GM18873 (cell line): ENCODE measurements at regions not wholly inside any gene's neighbourhood (a gene's known extent, or its start where the extent isn't known, plus 50 kb on each side); places are given as distances from the start of the nearest gene placed in this dataset.

Source experiments
- ATAC-seq: cut with Tn5 transposase; IDR thresholded peaks from one replicate; pipeline ENCODE4 v1.9.1; 2021; ENCODE audit warnings: mild to moderate bottlenecking, moderate library complexity, moderate number of reproducible peaks; ENCODE audit not compliant: unreplicated experiment, low FRiP score

DNA sequence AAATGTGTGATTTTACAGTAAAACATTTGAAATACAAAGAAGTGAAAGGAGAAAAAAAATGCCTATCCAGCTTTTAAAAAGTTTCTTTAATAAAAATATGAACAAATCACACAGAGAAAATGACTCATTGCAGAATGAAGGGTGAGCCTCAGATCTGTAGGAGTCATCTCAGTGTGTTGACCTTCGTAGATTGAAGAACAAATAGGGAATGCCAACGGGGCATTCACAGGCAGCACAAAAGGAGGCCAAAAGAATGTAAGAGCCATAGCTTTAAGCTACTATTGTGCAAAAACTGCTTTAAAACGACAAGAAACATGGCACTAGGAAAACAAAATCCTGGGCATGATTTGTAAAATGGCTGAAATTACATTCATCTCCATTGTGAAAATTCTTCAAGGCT lies 782.7 kb upstream of the CELF2 start:
- ATAC-seq: no peak

DNA sequence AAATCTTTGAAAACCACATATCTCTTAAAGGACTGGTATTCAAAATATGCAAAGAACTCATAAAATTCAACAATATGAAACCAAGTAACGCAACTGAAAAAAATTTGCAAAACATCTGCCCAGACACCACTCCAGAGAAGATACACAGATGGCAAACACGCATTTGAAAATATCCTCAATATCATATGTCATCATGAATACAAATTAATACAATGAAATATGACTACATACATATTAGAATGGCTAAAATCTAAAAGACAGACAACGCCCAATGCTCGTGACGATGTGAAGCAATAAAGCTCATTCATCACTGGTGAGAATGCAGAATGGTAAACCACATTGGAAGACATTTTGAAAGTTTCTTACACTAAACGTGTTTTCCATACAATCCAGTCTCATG lies 770.1 kb upstream of the CELF2 start:
- ATAC-seq: no peak

DNA sequence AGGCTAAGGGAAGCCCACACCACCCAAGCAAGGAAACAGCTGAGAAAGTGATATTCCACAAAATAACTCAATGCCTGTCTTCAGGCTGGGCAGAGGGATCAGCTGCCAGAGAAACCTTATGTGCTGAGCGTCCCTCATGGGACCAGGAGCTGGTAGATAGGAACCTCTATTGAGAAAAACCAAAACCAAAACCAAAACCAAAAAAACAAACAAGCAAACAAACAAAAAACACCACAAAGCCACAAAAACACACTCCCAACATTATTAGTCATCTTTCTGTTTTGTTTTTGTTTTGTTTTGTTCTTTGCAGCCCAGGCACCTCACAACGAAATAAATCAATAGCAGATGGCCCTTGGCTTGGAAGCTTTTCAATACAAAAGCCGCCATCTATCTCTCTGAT lies 760.8 kb upstream of the CELF2 start:
- no peak for ATAC-seq

DNA sequence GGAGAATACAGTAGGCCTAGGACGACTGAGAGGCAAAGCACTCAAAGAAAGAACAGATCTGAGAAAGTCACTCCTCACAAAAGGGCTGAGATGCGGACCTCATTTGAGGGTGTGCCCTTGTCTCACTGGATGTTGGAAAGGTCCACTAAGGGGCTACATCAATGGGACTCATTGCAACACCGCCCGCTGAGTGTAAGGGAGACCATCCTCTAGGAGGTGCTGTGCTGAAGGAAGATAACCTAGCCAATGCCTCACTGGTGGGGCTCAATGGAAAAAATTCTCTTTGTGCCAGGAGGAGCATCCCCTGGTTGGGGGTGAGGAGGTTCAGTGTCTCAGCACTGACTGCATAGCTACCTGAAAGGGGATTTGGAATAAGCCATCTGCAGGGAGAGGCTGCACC lies 758.7 kb upstream of the CELF2 start:
- ATAC-seq: no peak

DNA sequence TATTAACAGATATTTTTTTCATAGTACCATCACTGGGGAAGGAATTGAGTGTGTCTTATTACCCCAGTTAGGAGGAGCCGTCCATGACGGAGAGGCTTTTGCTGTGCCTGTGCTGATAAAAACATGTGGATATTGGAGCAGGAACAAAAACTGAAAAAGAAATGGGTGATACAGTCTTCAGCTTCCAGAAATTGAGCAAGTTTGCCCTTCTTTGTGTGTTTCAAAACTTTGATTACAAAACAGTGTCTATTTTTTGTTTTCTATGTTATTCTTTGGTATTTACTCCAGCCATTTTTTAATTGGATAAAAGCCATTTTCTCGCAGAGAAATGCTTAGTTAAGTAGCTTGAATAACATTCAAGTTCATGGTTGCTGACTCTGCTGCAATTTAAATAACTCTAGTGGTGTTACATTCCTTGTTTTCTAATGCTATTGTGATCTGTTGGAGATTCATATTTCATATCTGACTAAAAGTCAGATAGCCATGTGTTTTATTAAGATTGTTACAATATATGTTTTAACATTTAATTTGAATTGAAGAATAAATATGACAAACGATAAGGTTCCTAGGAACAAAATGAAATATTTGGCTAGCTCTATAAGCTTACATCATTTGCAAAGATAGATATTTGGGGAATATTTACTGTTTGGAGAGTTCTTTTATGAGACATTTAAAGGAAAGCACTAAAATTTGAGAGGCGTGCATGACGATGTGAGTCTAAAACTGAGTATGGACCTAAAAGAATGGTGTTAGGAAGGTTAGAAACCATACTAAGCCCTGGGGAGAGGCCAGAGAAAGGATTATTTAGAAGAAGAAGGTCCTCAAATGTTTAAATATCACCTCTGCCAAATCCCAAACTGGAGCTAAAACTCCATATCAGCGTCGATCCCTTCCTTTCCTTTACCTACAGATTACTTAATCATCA lies 747.3 kb upstream of the CELF2 start:
- no peak for ATAC-seq

DNA sequence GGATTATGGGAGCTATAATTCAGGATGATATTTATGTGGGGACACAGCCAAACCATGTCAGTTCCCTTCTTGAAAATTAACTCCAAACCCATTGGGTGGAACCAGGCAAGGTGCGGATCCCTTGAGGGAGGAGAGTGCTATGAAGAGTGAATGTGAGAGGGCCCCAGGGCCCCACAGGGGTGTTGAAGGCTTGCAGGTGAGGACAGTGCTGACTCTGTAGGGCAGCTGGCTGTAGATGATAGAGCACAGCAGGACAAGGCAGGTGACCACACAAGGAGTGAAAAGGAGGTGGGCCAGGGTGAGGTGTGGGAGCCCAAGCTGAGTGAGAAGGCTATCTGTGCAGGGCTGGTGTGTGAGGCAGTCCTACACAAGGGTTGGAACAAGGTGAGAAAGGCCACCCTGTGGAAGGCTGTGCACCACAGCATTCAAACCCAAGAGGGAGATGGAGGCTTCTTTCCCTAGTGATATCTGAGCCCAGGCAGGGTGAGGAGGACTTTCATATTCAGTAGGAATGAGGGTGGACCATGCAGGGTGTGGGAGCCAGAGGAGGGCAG lies 746.0 kb upstream of the CELF2 start:
- ATAC-seq: no peak

DNA sequence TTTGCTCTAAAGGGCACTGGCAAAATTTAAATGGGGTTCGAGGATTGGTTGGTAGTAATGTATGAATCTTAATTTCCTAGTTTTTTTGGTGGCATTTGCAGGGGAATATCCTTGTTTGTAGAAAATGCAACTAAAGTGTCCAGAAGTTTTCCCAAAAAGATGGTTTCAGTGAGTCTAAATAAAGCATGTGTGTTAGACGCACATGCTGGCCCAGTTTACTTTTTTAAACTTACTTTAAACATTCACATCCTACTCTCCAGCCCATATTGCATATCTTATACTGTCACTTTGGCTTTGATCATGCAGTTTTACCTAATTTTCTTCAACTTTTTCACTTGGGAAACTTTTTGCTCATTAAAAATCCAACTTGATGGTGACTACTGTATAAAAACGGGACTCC lies 744.0 kb upstream of the CELF2 start:
- ATAC-seq: no peak

DNA sequence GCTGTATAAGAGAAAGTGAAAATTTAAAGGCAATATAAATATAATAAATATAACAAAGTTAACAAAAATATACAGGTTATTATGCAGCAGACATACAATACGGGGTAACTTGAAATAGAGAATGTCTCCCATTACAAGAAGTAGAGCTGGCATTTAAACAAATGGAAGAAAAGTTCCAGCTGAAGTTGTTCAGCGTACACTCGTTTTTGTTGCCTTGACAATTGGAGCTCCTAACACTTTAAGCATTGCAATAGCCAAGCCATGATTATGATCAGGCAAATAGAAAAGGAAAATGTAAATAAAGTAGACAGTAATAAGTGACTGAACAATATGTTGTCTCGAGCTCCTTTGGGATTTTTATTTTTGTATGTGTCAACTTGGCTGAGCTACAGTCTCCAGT lies 737.8 kb upstream of the CELF2 start:
- no peak for ATAC-seq

DNA sequence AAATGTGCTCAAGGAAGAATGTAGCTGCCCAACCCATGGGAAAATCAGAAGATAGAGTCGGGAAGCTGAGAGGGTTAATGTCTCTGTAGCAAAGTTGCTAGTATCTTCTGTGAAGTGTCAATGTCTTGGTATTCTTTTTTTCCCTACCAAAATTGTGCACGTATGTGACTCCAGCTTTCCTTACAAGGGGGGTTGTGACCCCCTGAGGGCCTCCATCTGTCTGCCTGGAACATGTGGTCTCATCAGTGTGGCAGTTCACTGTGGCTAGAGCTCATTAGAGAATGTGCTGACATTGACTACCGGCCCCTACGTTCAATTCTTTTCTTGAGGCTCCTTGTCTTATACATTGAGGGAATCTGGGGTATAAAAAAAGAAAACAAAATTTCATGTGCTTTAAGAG lies 725.2 kb upstream of the CELF2 start:
- ATAC-seq: no peak

DNA sequence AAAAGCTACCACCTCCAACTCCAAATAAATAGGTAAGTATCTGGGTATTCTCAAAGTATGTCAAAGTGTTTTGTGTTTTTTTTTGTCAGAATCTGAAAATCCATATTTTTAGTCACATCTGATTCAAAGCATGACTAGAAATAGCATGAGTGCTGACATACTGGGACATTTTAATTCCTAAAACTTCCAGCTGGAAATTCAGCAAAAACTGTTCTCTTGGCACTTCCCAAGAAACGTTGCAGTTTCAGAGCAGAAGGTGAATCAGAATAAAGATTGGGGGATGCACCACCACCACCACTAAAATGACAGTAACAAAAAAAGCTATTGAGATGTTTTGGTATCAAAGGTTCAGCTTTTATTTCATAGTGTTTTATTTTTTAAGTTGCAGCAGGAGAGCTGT lies 724.6 kb upstream of the CELF2 start:
- ATAC-seq: no peak

DNA sequence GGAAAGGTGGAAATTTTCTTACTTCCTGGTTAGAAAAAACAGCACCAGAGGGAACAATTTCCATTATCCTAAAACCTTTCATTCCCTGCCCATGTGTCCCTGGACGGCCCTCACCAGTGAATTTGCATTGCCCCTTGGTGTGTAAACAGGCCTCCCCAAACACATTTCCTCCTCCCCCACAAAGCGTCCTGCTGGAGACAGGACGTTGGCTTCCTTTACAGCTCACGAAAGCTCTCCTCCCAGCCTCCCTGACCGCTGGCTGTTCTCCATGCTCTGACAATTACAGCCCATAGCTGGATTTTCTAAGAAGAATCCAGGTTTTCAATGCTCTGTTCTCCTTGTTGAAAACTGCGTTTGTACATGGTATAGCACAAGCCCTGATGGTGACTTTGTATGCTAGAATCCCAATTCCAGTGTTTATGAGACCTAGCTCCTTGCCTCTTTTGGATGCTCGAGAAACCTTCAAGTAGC lies 724.2 kb upstream of the CELF2 start:
- ATAC-seq: no peak

DNA sequence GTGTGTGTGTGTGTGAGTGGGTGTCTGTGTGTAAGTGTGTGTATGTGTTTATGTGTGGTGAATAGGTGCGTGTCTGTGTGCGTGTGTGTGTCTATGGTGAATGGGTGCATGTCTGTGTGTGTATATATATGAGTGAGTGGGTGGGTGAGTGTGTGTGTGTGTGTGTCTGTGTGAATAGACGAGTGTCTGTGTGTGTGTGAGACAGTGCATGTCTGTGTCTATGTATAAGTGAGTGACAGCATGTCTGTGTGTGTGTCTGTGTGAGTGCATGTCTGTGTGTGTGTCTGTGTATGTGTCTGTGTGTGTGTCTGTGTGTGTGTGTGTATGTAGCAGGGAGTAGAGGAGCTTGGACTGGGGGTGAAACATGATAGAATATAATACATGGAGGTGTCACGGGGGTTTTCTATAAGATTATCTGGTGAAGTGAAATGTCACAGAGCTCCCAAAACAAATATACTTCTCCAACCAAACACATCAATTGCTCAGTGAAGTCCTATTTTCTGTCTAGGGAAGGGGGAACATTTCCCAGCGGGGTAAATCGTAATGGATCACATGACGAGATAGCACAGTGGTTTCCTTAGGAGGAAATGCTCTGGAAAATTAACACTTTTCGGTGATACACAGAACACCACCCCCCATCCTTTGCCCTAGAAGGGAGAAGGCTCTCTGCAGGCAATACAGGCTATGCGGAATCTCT lies 723.3 kb upstream of the CELF2 start:
- ATAC-seq: no peak

DNA sequence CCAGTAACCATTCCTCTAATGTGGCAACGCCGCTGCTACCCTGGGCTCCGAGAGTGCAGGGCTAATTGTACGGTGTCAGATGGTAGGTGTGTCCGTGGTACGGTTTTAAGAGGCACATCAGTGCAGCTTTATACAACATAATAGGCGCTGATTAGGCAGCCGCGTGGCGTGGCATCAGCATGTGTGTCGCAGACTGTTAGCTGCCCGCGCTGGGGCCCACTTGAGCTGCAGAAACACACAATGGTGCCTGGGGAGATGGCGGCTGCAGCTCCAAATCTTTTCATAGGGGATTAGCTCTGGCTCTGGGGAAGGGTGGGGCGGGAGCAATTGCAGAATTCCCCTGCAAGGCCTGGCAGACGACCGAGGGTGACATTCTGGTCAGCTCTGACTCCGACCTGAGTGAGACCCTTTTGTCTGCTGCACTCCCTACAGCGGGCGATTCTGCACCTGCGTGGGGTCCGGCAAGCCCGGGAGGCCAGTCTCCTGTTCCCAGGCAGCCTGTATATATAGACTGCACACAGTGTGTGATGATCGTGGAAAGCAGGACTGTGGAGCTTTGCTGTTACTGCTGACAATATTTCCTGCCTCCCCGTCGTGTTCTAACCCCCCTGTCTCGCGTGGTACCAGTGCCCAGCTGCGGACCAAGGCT lies 722.7 kb upstream of the CELF2 start:
- no peak for ATAC-seq

DNA sequence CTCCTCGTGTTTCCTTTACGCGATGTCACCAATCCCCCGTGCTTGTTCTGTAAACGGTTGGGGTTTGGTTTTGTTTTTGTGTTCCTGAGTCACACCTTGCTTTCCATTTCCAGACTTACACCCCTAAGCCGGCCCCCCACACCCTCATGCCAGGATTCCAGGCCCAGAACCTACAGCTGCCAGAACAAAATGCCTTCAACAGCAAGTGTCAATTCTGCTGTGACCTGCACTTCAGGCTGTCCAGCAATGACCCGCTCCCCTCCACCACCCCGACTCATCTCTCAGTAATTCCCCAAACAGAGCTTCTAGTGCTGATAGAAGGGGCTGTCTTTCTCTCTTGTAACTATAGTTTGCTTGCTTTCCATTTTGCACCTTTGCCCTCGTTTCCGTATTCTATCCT lies 722.1 kb upstream of the CELF2 start:
- no peak for ATAC-seq

DNA sequence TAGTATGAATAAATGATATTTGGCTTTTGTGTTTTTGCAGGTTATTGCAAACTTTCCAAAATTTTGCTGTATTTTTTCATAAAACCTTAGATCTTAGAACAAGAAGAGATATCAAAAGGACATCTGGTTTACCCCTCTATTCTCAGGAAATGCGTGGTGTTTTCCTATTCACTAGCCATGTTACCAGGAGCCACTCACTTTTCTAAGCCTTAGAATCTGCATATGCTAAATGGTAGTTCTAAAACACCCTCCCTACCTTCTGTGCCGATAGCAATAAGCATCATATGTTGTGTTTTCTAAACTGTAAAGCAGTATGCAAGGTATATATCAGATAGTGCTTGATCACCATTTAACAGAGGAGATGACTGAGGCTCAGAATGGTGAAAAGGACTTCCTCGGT lies 715.0 kb upstream of the CELF2 start:
- no peak for ATAC-seq

DNA sequence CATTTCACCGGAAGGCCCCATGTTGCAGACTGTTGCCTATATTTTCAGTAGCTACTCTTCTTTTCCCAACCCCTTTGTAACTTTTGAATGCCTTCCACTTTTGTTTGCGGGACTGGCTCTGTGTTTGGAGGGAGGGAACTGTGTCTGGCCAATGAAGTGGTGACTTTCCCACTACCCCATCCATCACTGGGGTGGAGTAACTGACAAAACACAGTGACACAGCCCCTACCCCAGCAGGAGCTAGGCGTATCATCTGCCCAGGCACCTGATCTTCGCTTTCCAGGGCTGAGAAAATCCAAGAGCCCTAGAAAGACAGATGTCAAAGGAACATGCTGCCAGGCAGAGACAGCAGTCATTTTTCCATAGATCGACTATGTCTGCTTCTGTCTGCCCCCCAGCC lies 710.6 kb upstream of the CELF2 start:
- ATAC-seq: no peak

DNA sequence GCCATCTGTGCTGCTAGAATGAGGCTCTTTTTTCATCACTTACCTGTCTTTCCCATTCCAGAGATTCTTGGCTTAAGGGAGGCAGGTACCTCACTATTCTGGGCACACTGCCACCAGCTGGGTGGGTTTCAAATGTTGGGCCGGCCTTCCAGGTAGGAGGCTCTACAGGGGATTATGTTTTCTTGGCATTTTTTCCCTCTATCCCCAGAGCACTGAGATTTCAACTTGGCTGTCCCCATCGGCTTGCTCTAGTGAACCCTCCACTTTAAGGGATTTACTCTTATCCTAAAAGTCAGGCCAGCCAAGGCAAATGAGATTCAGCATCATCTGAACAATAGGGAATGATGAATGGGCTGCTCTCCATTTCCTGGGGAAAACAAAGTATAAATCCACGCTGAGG lies 710.1 kb upstream of the CELF2 start:
- no peak for ATAC-seq

DNA sequence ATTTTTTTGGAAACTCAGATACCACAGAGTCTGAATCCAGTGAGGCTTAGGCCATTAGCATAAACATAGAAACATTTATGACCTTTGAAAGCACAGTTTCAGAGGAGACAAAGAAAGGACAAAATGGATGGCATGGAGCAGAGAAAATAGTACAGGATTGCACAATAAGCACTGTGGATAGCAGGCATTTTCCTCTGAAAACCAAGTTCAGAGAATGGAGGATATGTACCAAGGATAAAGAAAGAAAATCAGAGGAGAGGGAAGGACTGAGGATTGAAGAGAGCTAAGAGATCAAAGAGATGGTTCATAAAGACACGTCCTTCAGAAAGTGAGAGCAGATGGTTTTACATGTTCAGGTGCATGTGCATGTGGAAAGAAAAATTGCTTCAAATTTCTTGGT lies 707.2 kb upstream of the CELF2 start:
- ATAC-seq: no peak

DNA sequence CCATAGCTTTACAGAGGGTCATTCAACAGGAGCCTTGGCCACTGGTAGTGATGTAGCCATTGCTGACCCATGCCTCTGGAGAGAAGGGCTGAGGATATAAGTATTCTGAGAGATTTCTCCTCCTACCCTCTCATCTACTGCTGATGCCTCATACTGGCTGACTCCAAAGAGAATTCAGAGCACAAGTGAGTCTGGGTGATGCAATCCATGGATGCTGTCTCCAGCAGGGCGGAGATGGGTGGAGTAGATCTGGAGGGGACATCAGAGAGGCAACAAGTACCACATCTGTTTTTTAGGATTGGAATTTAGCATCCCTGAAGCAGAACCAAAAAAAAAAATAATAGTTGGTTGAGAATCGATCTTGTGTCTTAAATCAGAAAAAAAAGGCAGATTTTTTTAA lies 705.7 kb upstream of the CELF2 start:
- no peak for ATAC-seq

DNA sequence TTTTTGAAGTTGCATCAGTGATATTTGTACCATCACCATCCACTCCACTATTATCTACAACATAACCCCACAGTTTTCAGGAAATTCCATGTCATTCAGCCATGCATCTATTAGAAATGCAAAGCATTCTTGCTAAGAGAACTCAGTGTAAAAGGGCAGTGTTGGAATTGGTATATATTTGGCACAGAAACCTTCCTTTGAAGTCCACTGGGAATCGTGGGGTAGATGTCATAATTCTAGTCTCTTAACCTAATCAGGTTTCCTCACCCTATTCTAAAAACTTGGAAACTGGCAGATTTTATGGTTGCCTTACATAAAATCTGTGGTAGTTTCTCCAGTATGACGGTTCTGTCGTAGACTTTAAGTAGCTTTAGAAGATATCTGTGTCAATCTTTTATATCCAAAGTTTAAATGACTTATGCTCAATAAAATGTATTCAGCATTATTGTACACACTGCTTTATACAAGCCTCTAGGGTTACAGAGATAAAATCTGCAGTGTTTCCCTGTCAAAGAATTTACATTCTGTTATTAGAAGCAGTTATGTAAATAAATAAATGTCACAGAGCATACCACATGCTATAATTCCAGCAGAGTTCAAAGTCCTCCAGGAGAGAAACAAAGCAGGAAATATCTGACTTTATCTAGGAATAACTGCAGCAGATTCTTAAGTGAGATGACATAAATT lies 704.4 kb upstream of the CELF2 start:
- no peak for ATAC-seq

DNA sequence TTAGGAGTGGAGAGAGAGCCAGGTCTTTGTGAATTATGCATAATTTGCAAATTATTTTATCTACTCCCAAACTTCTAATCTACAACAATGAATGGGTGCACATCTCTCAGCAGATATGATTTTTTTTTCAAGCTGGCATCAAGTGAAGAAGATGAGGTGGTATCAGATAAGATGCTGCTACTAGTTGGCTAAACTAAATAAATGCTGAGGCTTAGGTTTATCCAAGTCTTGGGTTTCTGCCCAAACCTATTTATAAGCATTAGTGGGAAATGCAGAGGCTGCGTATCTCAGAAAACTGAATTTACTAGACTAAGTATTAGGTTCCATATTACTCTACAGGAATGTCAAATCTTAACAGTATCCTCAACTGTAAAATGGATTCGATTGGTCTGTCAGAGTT lies 703.0 kb upstream of the CELF2 start:
- ATAC-seq: no peak
